ENCODE measurements at regions not wholly inside any gene's neighbourhood (a gene's known extent, or its start where the extent isn't known, plus 50 kb on each side); places are given as distances from the start of the nearest gene placed in this dataset.
"Not testable (repeated sequence)": the region's sequence is repeated elsewhere in the genome, so short reads cannot be mapped to it uniquely, and the experiment has no call there.

DNA sequence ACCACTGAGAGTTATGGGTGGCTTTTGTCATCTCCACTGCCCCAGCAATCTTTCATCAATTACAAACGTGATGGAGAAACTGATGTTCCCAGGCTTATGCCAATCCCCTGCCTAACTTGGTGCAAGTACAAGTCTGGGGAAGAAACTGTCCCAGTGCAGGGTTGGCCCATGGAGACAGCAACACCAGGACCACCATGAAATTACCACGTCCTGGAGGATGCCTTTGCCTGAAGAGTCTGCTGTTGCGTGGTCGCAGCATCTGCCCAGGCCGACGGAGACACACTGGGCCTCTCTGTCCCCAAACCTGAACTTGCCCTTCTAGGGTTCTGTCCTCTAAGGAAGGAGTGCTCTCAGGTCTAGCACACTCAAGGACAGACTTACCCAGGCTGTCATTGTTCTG lies 496.8 kb upstream of the RAB6C start:
- DNase-seq: no peak
- POLR2A ChIA-PET: no interaction called here
- no peaks in the 10 kb centered on the region for H3K4me1 Mint-ChIP-seq (ENCODE audit: low read depth)
- no peak overlapping the region for H3K27ac Mint-ChIP-seq
- H3K4me3 Mint-ChIP-seq: no peak overlapping the region
- no peaks in the 10 kb centered on the region for H3K27me3 Mint-ChIP-seq
- intact Hi-C loops (cut with micrococcal nuclease): no loop called here
- CTCF ChIA-PET: no interaction called here
- no peaks in the 10 kb centered on the region for H3K9me3 Mint-ChIP-seq
- no peaks in the 10 kb centered on the region for H3K36me3 Mint-ChIP-seq

DNA sequence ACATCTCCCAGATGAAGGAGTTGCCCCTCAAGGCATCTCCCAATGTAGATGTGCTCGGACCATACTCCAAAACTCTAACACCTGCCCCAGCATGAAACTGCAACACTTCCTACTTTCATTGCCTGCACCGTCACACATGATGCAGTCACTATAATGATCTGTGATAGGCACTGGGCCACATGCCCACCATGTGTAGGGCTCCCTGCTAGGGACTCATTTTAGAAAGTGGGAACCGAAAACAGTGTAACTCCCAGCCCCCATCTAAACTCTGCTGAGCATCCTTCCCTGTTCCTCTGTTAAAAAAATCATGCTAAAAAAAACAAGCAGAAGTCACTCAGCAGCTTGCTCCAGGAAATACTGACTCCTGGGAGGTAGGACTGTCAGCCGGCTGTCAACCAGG lies 496.1 kb upstream of the RAB6C start:
- H3K36me3 Mint-ChIP-seq: no peaks in the 10 kb centered on the region
- no peak for DNase-seq
- ChIA-PET CTCF (no interaction called here), POLR2A (no interaction called here)
- intact Hi-C loops (cut with micrococcal nuclease): no loop called here
- H3K27ac Mint-ChIP-seq: no peak overlapping the region
- no peaks in the 10 kb centered on the region for H3K27me3 Mint-ChIP-seq
- H3K4me1 Mint-ChIP-seq (ENCODE audit: low read depth): no peaks in the 10 kb centered on the region
- H3K4me3 Mint-ChIP-seq: no peak overlapping the region
- H3K9me3 Mint-ChIP-seq: no peaks in the 10 kb centered on the region

DNA sequence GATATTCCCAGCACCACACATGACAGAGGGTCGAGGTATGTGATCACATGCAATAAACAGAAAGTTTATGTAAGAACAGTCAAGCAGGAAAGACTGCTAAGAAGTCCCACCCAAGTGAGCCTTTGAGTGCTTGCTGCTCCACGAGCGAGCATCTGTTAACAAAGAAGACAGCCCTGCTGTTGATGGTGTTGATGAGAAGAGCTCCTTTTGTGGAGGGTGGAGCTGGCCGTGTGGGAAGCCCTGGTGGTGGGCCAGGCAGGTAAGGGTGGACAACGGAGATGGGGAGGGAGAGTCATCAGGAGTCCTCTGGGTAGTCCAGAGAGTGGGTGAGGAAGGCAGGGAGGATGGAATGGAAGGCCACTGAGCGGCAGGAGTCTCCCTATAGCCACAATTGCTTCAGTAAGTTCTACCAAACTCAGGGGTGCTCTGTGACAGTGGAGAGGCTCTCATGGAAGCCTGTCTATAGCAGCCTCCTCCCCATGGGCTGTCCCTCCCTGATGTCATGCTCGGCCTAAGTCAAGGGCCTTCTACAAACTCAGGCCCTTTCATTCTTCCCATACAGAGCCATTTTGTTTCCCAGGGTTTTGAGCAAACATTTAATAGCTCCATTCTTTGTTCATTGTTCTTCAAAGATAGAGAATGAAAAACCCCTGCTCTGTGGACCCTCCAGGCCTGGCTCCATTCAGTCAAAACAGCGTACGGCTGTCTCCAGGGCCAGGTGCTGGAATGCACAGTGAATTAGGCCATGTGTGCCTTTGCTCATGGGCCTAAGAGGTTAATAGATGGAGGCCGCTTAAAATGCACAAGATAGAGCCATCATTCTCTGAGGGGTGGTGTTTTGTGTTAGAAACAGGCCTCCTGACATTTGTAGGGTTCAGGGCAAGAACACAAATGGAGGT lies 494.2 kb upstream of the RAB6C start:
- ChIA-PET CTCF (no interaction called here), POLR2A (no interaction called here)
- Mint-ChIP-seq H3K4me1 (ENCODE audit: low read depth) (no peaks in the 10 kb centered on the region), H3K27ac (no peak overlapping the region), H3K4me3 (no peak overlapping the region), H3K36me3 (no peaks in the 10 kb centered on the region), H3K9me3 (no peaks in the 10 kb centered on the region), H3K27me3 (no peaks in the 10 kb centered on the region)
- DNase-seq: no peak
- intact Hi-C loops (cut with micrococcal nuclease): no loop called here

DNA sequence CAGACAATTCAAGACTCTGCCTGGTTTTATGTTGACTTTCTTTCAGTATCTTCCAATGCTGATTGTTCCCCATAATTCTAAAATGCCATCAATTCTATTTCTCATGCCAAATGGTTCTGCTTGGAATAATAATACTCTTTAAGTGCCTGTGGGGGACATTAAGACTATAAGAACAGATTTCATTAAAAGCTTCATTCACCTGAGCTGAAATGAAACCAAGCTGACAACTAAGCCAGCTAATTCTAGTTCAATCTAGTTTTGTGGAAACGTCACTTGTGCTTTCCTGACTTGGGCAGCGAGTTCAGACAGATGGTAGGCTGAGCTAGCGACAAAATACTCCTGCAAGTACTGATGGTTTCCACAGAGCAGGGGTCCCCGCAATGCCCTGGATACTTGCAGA lies 491.1 kb upstream of the RAB6C start:
- Mint-ChIP-seq H3K36me3 (no peaks in the 10 kb centered on the region), H3K4me3 (no peak overlapping the region), H3K9me3 (no peaks in the 10 kb centered on the region), H3K27ac (no peak overlapping the region), H3K27me3 (no peaks in the 10 kb centered on the region), H3K4me1 (ENCODE audit: low read depth) (no peaks in the 10 kb centered on the region)
- intact Hi-C loops (cut with micrococcal nuclease): no loop called here
- DNase-seq: no peak
- ChIA-PET CTCF (no interaction called here), POLR2A (no interaction called here)

DNA sequence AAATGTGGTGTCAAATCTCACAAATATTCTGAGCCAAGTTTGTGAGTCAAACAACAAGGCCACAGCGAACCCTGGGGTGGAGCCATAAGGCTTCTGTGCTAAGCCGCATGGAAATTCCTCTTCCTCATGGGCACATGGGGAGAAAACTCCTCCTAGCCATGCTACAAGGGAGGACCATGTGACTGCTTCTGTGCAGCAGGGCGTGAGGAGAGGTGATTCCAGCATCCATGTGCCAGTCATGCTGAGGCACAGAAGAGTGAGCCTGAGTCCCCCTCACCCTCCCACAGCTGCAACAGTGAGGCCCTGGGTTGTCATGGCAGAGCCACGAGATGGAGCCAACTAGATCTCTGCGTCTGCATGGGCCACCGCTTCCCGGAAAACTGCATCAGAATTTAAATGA lies 488.8 kb upstream of the RAB6C start:
- Mint-ChIP-seq H3K4me3 (no peak overlapping the region), H3K4me1 (ENCODE audit: low read depth) (no peaks in the 10 kb centered on the region), H3K27me3 (no peaks in the 10 kb centered on the region), H3K9me3 (no peaks in the 10 kb centered on the region), H3K36me3 (no peaks in the 10 kb centered on the region), H3K27ac (no peak overlapping the region)
- ChIA-PET POLR2A (no interaction called here), CTCF (no interaction called here)
- DNase-seq: no peak
- intact Hi-C loops (cut with micrococcal nuclease): no loop called here

DNA sequence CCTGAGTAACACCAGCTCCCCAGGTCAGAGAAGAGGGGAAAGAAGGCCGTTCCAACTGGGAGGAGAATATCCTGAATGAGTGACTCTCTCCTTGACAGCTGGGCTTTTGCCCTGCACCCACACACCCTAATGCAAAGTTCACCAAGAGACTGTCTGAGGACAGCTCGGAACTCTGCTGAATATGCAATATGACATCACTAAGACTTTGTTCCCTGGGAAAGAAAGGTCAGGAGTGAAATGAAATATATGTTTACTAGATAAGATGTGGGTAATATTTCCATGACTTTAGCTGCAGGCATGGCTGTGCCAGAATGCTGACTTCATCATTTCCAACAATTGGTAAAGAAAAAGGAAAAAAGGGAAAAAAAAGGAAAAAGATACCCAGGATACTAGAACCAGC lies 488.2 kb upstream of the RAB6C start:
- no peaks in the 10 kb centered on the region for H3K36me3 Mint-ChIP-seq
- no peaks in the 10 kb centered on the region for H3K27me3 Mint-ChIP-seq
- intact Hi-C loops (cut with micrococcal nuclease): no loop called here
- no peak for DNase-seq
- ChIA-PET CTCF (interaction anchor here (0.6 kb wide), 1 partner anchor 1427 kb away, joined by 3 read pairs; no protein-coding TSS in a partner anchor), POLR2A (no interaction called here)
- H3K4me1 Mint-ChIP-seq (ENCODE audit: low read depth): no peaks in the 10 kb centered on the region
- H3K9me3 Mint-ChIP-seq: no peaks in the 10 kb centered on the region
- no peak overlapping the region for H3K27ac Mint-ChIP-seq
- no peak overlapping the region for H3K4me3 Mint-ChIP-seq

DNA sequence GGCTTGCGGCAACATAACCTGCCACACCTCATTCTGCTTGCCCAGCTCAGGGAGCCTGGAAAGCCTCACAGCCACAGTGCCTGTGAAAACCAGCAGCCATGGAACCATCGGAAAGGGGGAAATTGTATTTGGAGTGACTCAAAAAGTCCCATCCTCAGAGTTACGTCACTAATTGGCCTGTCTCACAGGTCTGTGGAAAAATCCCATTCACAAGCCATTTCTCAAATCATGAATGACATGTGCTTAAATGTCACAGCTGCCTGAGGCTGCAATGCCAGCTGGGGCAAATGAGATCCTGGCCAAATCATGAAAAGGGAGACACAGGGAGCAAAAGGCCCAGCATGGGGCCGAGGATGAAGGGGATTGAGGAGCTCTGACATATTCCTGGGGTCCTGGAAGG lies 486.9 kb upstream of the RAB6C start:
- no peaks in the 10 kb centered on the region for H3K36me3 Mint-ChIP-seq
- no peaks in the 10 kb centered on the region for H3K9me3 Mint-ChIP-seq
- DNase-seq: no peak
- H3K4me3 Mint-ChIP-seq: no peak overlapping the region
- H3K4me1 Mint-ChIP-seq (ENCODE audit: low read depth): no peaks in the 10 kb centered on the region
- H3K27ac Mint-ChIP-seq: no peak overlapping the region
- CTCF ChIA-PET: no interaction called here
- no peaks in the 10 kb centered on the region for H3K27me3 Mint-ChIP-seq
- POLR2A ChIA-PET: no interaction called here
- intact Hi-C loops (cut with micrococcal nuclease): no loop called here

DNA sequence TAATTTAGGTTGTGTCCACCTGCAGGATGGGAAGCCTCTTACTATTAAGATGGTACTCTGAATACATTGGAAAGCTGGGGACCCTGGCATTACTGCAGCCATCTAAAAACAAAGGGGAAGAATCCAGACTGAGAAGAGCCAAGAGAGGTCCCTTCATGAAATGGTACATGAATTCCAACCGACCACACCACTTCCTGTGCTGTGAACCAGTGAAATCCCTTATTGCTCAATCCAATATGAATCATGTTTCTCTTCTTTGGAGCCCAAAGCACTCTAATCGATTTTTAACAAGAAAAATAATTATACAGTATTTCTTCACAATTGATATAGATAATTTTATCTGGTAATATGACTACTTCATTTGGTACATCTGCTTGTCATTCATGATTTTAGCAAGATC lies 479.7 kb upstream of the RAB6C start:
- Mint-ChIP-seq H3K27ac (no peak overlapping the region), H3K4me1 (ENCODE audit: low read depth) (no peaks in the 10 kb centered on the region), H3K4me3 (no peak overlapping the region), H3K27me3 (no peaks in the 10 kb centered on the region), H3K9me3 (peaks cover 1% of the 10 kb centered on the region), H3K36me3 (no peaks in the 10 kb centered on the region)
- ChIA-PET POLR2A (no interaction called here), CTCF (no interaction called here)
- intact Hi-C loops (cut with micrococcal nuclease): no loop called here
- no peak for DNase-seq

DNA sequence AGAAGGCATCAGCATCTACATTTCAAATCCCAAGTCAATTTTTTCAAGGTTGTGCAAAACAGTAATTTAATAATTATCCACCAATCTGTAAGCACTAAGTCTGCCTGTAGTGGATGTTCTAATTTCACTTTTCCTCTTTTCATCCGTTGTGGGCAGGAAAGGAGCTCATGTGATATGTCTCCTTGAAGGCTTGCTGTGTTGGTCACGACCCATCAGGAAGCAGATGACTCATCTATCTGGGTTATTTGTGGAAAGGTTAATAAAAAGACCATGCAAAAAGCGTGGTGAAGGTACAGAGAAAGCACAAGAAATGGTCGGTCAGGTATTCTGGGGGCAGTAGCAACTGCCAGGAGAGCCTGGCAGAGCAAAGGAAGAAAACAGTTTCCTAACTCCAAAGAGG lies 476.7 kb upstream of the RAB6C start:
- H3K27me3 Mint-ChIP-seq: no peaks in the 10 kb centered on the region
- CTCF ChIA-PET: no interaction called here

DNA sequence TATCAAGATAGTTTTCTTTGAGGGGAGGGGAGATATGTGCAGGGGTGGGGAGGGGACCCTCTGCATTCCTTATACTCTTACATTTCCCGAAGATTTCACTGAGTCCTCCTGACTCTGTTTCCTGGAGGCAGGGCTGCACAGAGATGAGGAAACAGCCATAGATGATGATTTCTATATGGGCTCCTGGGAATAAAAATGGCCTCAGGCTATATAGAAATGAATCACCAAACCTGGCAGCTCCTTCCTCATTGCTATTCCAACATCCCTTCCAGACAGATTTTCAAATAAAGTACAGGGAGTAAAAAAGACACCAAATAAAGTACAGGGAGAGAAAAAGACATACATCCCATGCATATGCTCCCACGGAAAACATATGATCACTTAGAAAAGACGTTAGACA lies 474.8 kb upstream of the RAB6C start:
- CTCF ChIA-PET: no interaction called here
- no peak overlapping the region for H3K27ac Mint-ChIP-seq
- H3K4me3 Mint-ChIP-seq: no peak overlapping the region
- no peaks in the 10 kb centered on the region for H3K27me3 Mint-ChIP-seq
- no peak for DNase-seq
- intact Hi-C loops (cut with micrococcal nuclease): no loop called here
- POLR2A ChIA-PET: no interaction called here
- peaks cover 2% of the 10 kb centered on the region for H3K9me3 Mint-ChIP-seq
- no peaks in the 10 kb centered on the region for H3K4me1 Mint-ChIP-seq (ENCODE audit: low read depth)
- H3K36me3 Mint-ChIP-seq: no peaks in the 10 kb centered on the region

More for the DNA sequence above, 476.7 kb upstream of the RAB6C start:
- no peaks in the 10 kb centered on the region for H3K4me1 Mint-ChIP-seq (ENCODE audit: low read depth)
- DNase-seq: no peak
- intact Hi-C loops (cut with micrococcal nuclease): no loop called here
- no peak overlapping the region for H3K4me3 Mint-ChIP-seq
- peaks cover 2% of the 10 kb centered on the region for H3K9me3 Mint-ChIP-seq
- H3K36me3 Mint-ChIP-seq: no peaks in the 10 kb centered on the region
- POLR2A ChIA-PET: no interaction called here
- no peak overlapping the region for H3K27ac Mint-ChIP-seq

DNA sequence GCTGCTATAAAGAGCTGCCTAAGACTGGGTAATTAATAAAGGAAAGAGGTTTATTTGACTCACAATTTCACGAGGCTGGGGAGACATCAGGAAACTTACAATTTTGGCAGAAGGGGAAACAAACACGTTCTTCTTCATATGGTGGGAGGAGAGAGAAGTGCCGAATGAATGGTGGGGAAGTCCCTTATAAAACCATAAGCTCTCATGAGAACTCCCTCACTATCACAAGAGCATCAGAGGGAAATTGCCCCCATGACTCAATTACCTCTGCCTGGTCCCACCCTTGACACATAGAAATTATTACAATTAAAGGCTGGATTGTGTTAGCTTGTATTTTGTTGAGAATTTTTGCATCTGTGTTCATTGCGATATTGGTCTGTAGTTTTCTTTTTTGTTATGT lies 460.5 kb upstream of the RAB6C start:
- H3K4me1 Mint-ChIP-seq (ENCODE audit: low read depth): no peaks in the 10 kb centered on the region
- no peak overlapping the region for H3K4me3 Mint-ChIP-seq
- ChIA-PET CTCF (no interaction called here), POLR2A (no interaction called here)
- no peak overlapping the region for H3K27ac Mint-ChIP-seq
- DNase-seq: no peak
- peaks cover 18% of the 10 kb centered on the region for H3K9me3 Mint-ChIP-seq
- peaks cover 3% of the 10 kb centered on the region for H3K36me3 Mint-ChIP-seq
- H3K27me3 Mint-ChIP-seq: peaks cover 2% of the 10 kb centered on the region
- intact Hi-C loops (cut with micrococcal nuclease): no loop called here

DNA sequence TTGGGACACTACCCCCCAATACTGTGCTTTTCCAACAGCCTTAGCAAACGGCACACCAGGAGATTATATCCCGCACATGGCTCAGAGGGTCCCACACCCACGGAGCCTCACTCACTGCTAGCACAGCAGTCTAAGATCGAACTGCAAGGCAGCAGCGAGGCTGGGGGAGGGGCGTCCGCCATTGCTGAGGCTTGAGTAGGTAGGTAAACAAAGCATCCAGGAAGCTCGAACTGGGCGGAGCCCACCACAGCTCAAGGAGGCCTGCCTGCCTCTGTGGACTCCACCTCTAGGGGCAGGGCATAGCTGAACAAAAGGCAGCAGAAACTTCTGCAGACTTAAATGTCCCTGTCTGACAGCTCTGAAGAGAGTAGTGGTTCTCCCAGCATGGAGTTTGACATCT lies 447.3 kb upstream of the RAB6C start:
- H3K4me3 Mint-ChIP-seq; H3K27ac Mint-ChIP-seq; DNase-seq; intact Hi-C loops (cut with micrococcal nuclease); H3K9me3 Mint-ChIP-seq; H3K36me3 Mint-ChIP-seq; H3K4me1 Mint-ChIP-seq (ENCODE audit: low read depth); H3K27me3 Mint-ChIP-seq; CTCF ChIA-PET; POLR2A ChIA-PET: not testable (repeated sequence)

DNA sequence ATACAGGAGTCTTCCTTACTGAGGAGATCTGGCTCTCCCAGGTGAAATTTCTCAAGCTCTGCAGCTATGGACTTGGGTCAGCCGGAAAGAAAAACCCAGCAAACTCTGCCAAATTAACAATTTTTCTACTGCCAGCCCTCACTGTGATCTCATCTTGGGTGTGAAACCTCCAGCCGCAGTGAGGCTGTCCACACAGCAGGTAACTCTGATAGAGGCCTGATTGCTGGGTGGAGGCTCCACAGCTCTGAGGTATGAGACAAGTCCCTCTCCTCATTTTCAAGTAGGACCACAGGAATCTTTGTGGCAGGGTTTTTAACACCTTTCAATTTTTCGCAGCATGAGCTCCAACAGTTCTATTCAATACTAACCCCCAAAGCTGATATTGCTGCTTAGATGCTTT lies 430.6 kb upstream of the RAB6C start:
- Mint-ChIP-seq H3K4me3 (no peak overlapping the region), H3K27ac (no peak overlapping the region), H3K9me3 (no peaks in the 10 kb centered on the region), H3K36me3 (no peaks in the 10 kb centered on the region), H3K27me3 (no peaks in the 10 kb centered on the region), H3K4me1 (ENCODE audit: low read depth) (no peaks in the 10 kb centered on the region)
- intact Hi-C loops (cut with micrococcal nuclease): no loop called here
- ChIA-PET POLR2A (no interaction called here), CTCF (no interaction called here)
- no peak for DNase-seq

Measured in activated CD4-positive, alpha-beta memory T cell treated with anti-CD3 and anti-CD28 coated beads for 36 hours (primary cell).